ENCODE measurements at regions not wholly inside any gene's neighbourhood (a gene's known extent, or its start where the extent isn't known, plus 50 kb on each side); places are given as distances from the start of the nearest gene placed in this dataset.
A peak's percentile ranks its signal among the peaks of the same experiment; 100 is the strongest.

DNA sequence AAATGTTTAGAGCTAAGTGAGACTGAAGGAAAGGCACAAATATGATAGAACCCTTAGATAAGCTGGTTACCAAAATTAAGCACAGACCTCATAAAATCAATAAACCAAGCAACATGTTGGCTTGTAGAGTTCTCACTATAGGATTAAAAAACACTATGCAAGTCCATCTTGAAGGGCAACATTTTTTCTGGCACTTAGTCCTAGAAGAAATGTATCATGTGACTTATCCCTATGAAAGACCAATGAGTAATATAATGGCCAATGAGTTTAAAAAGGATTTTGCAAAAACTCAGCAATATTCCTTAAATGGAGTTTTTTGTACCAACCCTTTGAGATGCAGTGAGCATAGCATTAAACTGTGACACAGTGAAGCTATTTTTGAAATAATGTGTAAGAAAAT lies 216.3 kb upstream of the ADRA1B start:
- TF ChIP-seq, protein P1, sequence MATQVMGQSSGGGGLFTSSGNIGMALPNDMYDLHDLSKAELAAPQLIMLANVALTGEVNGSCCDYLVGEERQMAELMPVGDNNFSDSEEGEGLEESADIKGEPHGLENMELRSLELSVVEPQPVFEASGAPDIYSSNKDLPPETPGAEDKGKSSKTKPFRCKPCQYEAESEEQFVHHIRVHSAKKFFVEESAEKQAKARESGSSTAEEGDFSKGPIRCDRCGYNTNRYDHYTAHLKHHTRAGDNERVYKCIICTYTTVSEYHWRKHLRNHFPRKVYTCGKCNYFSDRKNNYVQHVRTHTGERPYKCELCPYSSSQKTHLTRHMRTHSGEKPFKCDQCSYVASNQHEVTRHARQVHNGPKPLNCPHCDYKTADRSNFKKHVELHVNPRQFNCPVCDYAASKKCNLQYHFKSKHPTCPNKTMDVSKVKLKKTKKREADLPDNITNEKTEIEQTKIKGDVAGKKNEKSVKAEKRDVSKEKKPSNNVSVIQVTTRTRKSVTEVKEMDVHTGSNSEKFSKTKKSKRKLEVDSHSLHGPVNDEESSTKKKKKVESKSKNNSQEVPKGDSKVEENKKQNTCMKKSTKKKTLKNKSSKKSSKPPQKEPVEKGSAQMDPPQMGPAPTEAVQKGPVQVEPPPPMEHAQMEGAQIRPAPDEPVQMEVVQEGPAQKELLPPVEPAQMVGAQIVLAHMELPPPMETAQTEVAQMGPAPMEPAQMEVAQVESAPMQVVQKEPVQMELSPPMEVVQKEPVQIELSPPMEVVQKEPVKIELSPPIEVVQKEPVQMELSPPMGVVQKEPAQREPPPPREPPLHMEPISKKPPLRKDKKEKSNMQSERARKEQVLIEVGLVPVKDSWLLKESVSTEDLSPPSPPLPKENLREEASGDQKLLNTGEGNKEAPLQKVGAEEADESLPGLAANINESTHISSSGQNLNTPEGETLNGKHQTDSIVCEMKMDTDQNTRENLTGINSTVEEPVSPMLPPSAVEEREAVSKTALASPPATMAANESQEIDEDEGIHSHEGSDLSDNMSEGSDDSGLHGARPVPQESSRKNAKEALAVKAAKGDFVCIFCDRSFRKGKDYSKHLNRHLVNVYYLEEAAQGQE (IDR thresholded peaks at IDR 0.05; ENCODE audit: insufficient read depth in 1 of 2, low read depth in 2 of 2, low read length in 2 of 2) = no peak
- no peak for TF ChIP-seq POLR2AphosphoS5 (IDR thresholded peaks at IDR 0.05; ENCODE audit: low read depth, low read length)
- no peak for TF ChIP-seq SIN3A (IDR thresholded peaks at IDR 0.05; ENCODE audit: borderline replicate concordance, insufficient read depth, low read length)
- no peak for TF ChIP-seq TAF1 (IDR thresholded peaks at IDR 0.05; ENCODE audit: borderline replicate concordance, insufficient read depth, low read length)
- TF ChIP-seq FOXP2 (optimal IDR thresholded peaks at IDR 0.05; ENCODE audit: borderline replicate concordance, extremely low read depth, extremely low read length, insufficient read depth) = no peak

DNA sequence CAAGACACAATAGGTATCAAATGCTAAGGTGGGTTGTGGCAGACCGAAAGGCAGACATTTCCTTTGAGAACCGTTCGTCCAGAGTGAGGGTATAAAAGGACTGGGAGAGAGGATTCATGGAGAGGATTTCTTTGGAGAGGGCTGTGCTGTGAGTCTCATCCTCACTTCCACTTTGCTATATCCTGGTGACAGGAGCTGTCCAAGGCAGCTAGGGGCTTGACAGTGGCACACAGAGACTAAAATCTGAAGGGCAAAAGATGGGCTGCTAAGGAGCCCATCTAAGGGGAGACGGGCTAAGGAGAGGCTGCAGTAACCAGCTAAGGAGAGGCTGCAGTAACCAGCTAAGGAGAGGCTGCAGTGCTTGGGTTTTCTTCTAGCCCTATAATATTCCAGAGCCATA lies 214.0 kb upstream of the ADRA1B start:
- TF ChIP-seq, protein P1 (IDR thresholded peaks at IDR 0.05; ENCODE audit: insufficient read depth in 1 of 2, low read depth in 2 of 2, low read length in 2 of 2) = peak in 1 of 2 experiments; percentile 69; a peak in 1 of 4 replicates
- no peak for TF ChIP-seq POLR2AphosphoS5 (IDR thresholded peaks at IDR 0.05; ENCODE audit: low read depth, low read length)
- no peak for TF ChIP-seq TAF1 (IDR thresholded peaks at IDR 0.05; ENCODE audit: borderline replicate concordance, insufficient read depth, low read length)
- TF ChIP-seq FOXP2 (optimal IDR thresholded peaks at IDR 0.05; ENCODE audit: borderline replicate concordance, extremely low read depth, extremely low read length, insufficient read depth) = no peak
- no peak for TF ChIP-seq SIN3A (IDR thresholded peaks at IDR 0.05; ENCODE audit: borderline replicate concordance, insufficient read depth, low read length)

DNA sequence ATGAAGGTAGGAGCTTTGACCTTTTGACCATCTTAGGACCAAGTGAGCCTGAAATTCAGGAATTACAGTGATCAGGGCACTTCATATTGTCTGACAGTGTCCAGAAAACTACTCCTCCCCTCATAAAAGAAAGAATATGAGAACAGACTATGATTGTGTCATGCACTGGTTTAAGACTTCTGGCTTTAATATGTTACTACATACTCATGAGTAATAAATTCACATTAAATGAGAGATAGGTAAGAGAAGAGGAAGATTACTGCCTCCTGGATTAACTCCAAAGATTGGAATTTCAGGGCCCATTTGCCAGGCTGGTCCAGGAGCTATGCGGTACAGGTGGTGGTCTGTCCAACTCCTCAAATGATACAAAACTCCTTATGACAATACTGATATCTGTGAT lies 213.5 kb upstream of the ADRA1B start:
- TF ChIP-seq, protein P1 (IDR thresholded peaks at IDR 0.05; ENCODE audit: insufficient read depth in 1 of 2, low read depth in 2 of 2, low read length in 2 of 2) = no peak
- TF ChIP-seq POLR2AphosphoS5 (IDR thresholded peaks at IDR 0.05; ENCODE audit: low read depth, low read length) = no peak
- TF ChIP-seq TAF1 (IDR thresholded peaks at IDR 0.05; ENCODE audit: borderline replicate concordance, insufficient read depth, low read length) = no peak
- TF ChIP-seq FOXP2 (optimal IDR thresholded peaks at IDR 0.05; ENCODE audit: borderline replicate concordance, extremely low read depth, extremely low read length, insufficient read depth) = no peak
- no peak for TF ChIP-seq SIN3A (IDR thresholded peaks at IDR 0.05; ENCODE audit: borderline replicate concordance, insufficient read depth, low read length)

DNA sequence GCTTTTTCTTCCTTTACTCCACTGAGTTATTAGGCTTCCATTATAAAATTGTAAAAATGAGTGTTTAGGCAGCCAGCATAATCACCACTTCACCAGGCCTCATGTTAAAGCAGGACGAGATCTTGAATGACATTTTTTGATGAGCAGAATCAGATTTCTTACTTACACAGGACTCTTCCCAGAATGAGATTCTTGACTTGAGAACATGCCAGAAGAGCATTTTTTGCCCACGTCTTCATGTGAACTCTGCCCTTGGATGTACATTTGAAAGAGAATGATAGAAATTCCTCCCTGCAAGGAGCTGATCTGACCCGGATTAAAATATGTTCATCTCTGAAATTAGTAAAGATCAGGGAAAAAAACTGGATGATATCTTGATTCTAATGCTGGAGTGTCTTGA lies 212.1 kb upstream of the ADRA1B start:
- no peak for TF ChIP-seq SIN3A (IDR thresholded peaks at IDR 0.05; ENCODE audit: borderline replicate concordance, insufficient read depth, low read length)
- TF ChIP-seq FOXP2 (optimal IDR thresholded peaks at IDR 0.05; ENCODE audit: borderline replicate concordance, extremely low read depth, extremely low read length, insufficient read depth) = no peak
- no peak for TF ChIP-seq POLR2AphosphoS5 (IDR thresholded peaks at IDR 0.05; ENCODE audit: low read depth, low read length)
- TF ChIP-seq TAF1 (IDR thresholded peaks at IDR 0.05; ENCODE audit: borderline replicate concordance, insufficient read depth, low read length) = no peak
- TF ChIP-seq, protein P1 (IDR thresholded peaks at IDR 0.05; ENCODE audit: insufficient read depth in 1 of 2, low read depth in 2 of 2, low read length in 2 of 2) = no peak

DNA sequence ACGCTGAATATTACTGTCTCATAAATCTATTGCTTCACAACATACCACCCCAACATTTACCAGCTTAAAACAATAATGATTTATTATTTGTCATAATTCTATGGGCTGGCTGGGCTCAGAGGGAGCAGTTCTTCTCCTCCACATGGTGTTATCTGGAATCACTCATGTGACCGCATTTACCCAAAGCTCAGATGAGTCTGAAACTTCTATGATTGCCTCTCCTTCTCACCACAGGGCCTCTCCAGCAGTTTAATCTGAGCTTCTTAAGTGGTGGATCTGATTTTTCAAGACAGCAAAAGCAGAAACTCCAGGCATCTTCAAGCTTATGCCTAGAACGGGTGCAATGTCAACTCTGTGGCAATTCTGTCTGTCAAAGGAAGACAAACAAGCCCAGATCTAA lies 210.3 kb upstream of the ADRA1B start:
- TF ChIP-seq, protein P1 (IDR thresholded peaks at IDR 0.05; ENCODE audit: insufficient read depth in 1 of 2, low read depth in 2 of 2, low read length in 2 of 2) = no peak
- no peak for TF ChIP-seq FOXP2 (optimal IDR thresholded peaks at IDR 0.05; ENCODE audit: borderline replicate concordance, extremely low read depth, extremely low read length, insufficient read depth)
- no peak for TF ChIP-seq SIN3A (IDR thresholded peaks at IDR 0.05; ENCODE audit: borderline replicate concordance, insufficient read depth, low read length)
- no peak for TF ChIP-seq TAF1 (IDR thresholded peaks at IDR 0.05; ENCODE audit: borderline replicate concordance, insufficient read depth, low read length)
- TF ChIP-seq POLR2AphosphoS5 (IDR thresholded peaks at IDR 0.05; ENCODE audit: low read depth, low read length) = no peak
